Head of caudate nucleus (tissue), 42 donors: ENCODE measurements at regions not wholly inside any gene's neighbourhood (a gene's known extent, or its start where the extent isn't known, plus 50 kb on each side); places are given as distances from the start of the nearest gene placed in this dataset.

ENCODE experiments used
- DNase-seq, 42 donors: peaks; one replicate each; pipeline versions ENCODE4 v3.0.0 to v3.0.0-alpha.2; 2020 to 2021; ENCODE audit warnings: mixed read lengths in 7 of 42
- intact Hi-C: fragments of 100-400 bp; cut with DNase I; formaldehyde crosslinking; loops from one replicate; pipeline ENCODE4 v1.15.0; 2022

DNA sequence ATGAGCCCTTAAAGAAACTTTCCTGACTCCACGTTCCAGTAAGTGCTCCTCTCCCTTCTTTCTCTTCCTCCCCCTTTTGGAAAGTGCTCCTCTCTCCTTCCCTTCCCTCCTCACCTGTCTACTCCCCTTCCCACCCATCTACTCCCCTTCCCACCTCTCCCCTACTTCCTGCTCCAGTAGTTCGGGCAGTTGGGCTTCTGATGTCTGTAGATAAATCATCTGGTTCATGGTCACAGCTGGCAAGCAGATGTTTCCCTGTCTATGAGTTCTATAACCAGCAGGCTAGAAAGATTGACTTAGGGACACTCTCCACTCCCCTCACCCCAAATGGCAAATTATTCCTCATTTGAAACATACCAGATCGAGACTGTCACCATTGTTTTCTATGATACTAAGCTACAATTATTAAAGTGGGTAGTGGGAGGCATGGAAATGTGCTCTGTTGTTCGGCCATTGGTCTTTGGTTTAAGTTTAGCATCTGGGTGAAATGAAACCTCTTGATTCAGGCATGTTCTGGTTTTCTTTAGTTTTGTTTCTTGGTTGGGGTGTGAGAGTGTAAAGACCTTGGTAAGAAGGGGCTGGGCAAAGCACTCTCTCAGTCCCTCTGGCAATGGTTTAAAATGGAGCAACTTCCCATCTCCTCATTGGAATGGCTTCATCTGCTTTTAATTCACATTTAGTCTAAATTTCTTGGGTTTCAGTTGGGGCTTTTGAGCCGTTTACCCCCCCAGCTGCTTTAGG, 413.2 kb upstream of the SPRED2 start:
- intact Hi-C loops, result no loop called here
- no peak for DNase-seq

- intact Hi-C loops, result no loop called here
Observed at GRCh38 chr2:65842104-65842503, 409.7 kb upstream of the SPRED2 start.

GRCh38 chr2:65835975-65836549, 403.7 kb upstream of the SPRED2 start:
- no peak for DNase-seq
- intact Hi-C loops, result no loop called here

More at GRCh38 chr2:65842104-65842503, 409.7 kb upstream of the SPRED2 start:
- no peak for DNase-seq

GRCh38 chr2:65834771-65835475, 402.5 kb upstream of the SPRED2 start:
- DNase-seq, result no peak
- intact Hi-C loops, result no loop called here

GRCh38 chr2:65834062-65834461, 401.7 kb upstream of the SPRED2 start:
- intact Hi-C loops, result no loop called here
- no peak for DNase-seq

DNA sequence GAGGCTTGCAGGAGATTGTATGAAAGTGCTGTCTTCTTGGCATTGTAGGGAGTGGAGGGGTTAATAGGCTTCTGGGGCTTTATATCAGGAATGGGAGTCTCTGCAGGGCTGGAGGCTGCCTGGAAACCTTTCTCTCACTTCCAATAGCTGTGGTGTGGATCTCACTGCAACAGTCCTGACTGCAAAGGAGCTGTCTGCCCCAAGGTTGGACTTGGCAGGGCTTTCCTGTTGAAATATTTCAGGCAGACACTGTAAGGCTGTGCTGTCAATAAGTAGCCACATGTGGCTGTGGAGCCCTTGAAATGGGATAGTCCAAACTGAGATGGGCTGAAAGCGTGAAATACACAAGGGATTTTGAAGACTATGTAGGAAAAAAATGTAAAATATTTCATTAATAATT, 399.1 kb upstream of the SPRED2 start:
- DNase-seq, result no peak
- intact Hi-C loops, result no loop called here

- DNase-seq, result no peak
- intact Hi-C loops, result no loop called here
Observed at GRCh38 chr2:65826567-65826966, 394.2 kb upstream of the SPRED2 start.

DNA sequence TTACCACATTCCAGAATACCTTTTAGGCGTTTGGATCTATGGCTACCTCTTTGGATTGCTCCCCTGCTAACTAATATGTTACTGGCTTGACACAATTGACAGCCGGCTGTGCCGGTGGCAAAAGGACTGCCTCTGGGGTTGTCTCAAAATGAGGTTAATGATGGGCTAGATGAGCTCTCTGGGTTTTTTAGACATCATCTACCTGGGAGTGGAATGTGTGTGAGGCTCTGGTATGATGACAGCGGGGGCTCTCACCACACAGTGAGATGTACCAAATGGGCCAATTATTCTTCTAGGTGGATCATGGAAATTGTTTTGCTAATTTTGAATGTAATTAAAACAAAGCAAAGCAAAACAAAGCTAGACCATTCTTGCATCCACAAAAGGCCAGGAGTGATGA, 391.1 kb upstream of the SPRED2 start:
- intact Hi-C loops, result no loop called here
- DNase-seq, result no peak

DNA sequence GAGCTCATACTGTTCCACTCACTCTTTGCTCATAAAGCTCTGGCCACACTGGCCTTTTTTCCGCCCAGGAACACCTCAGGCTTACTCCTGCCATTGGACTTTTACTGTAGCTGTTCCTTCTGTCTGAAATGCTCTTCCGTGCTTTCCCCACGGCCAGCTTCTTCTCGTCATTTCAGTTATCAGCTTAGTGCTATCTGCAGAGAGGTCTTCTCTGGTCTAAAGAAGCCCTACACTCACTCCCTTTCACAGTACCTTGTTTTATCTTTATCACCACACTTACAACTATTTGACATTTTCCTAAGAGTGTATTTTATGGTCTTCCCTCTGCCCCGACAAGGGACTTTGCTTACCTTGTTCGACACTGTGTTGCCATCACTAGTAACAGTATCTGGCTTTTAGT, 388.1 kb upstream of the SPRED2 start:
- DNase-seq, result no peak
- intact Hi-C loops, result no loop called here

GRCh38 chr2:65819963-65820362, 387.6 kb upstream of the SPRED2 start:
- intact Hi-C loops, result no loop called here
- DNase-seq, result no peak

DNA sequence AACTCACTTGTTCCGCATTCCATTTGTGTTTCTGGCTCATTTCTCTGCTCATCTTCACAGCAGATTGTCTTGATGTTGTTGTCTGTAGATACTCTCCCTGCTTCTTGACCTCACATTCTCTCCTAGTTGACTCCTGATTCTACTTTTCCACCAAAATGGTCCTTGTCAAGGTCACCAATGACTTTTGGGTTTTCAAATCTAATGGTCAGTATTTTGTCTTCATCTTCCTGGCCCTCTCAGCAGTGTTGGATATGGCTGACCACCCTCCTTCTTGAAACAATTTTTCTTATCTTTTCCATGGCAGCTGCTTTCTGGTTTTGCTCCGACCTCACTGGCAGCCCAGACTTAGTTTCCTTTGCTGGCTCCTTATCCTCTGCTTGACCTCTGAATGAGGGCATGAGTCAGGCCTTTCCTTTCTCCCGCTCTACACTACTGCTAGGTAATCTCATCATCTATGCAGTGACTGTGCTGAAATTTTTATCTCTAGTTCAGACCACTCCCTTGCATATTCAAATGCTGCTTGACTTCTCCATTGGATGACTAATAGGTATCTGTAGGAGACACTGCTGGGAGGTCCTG, 386.6 kb upstream of the SPRED2 start:
- no peak for DNase-seq
- intact Hi-C loops, result no loop called here

DNA sequence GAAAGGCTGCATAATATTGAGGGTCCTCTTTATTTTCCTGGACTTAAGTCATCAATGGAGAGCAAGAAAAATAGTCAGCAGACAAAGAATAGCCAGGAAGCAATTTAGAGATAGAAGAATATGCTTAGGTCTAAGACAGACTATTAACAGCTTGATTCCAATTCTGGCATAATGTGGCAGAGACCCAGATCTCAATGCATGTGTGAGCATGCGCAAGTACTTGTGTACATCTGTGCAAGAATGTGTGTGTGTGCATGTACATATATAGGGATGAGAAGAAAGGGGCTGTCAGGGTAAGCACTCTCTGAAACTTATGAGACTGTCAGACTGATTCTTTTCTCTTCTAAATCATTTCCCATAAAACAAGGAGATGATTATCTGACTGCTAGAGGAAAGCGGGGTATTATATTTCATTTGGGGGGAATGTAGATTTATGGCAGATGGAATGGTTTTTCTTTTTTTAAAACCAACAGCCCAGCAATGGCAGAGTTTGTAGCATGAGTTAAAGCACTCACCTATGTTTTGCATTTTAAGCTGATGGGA, 381.3 kb upstream of the SPRED2 start:
- intact Hi-C loops, result no loop called here
- DNase-seq, result no peak

DNA sequence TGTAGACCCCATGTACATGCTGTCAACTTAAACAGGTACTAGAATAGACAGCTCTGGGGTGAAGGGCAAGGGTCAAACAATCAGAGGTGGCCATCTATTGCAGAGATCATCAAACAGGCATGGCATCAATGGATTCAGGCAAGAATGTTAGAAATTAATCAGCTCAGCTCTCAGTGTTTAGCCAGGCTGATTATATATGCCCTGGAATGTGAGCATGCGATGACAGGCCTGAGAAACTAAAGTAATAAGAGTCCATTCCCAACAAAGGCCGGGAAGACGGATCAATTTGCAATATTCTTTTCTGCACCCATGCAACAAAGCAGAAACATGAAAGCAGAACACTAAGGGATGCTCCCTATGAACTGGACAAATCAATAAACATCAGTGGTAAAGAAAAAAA, 380.5 kb upstream of the SPRED2 start:
- intact Hi-C loops, result no loop called here
- no peak for DNase-seq

- no peak for DNase-seq
- intact Hi-C loops, result no loop called here
Observed at GRCh38 chr2:65807942-65808341, 375.5 kb upstream of the SPRED2 start.

- intact Hi-C loops, result no loop called here
- DNase-seq, result no peak
Observed at GRCh38 chr2:65804777-65805176, 372.4 kb upstream of the SPRED2 start.

- DNase-seq, result no peak
- intact Hi-C loops, result no loop called here
Observed at GRCh38 chr2:65802298-65802942, 370.0 kb upstream of the SPRED2 start.

GRCh38 chr2:65800998-65801397, 368.6 kb upstream of the SPRED2 start:
- intact Hi-C loops, result no loop called here
- peak in 7 of 42 donors; percentile 2 to 24 (median 8) for DNase-seq

DNA sequence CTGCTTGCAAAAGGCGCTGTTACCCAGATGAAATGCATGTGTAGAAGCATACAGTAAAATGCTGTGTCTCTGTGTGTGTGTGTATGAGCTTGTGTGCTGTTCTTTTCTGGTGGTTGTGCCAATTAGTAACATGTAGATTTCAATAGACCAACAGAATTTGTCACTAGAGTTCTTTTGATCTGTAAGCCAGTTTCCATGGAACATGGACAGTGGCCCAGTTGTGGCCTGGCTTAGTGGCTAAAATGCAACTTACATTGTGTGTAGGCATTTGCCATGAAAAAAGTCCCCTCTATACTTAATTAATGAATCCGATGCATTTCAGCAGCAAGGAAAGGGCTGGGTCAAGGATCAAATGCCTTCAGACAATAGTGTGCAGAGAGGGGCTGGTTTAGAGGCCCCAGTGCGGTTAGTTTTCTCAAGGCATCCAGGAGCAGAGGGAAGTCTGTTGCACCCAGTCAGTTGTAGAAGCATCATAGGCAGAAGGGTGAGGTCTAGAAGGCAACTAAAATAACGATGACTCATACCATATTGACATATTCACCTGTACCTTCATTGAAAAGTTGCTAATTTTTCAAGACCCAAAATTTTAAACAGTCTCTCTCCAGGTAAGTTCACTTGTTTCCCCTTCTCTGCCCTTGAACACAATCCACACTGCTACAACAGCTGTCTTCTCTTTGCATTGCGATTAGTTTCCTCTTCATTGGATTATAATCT, 366.9 kb upstream of the SPRED2 start:
- intact Hi-C loops, result no loop called here
- no peak for DNase-seq

DNA sequence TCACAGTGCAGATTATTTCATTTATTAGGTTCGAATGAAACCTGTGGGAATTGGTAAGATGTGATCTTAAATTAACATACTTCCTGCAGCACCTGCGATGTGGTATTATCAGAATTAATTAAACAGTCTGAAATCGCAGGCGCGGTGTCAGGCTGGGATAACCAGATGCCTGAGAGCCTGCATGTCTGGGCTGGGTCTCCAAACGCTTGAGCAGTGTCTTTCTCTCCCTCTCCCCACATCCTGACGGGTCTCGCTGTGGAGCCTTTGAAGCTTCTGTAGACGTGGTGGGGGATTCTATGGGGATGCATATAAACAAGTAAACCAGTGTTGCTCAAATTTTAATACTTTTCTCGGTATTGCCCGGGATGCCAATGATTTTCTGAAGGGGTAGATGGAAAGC, 366.2 kb upstream of the SPRED2 start:
- DNase-seq, result no peak
- intact Hi-C loops, result no loop called here
